Astrocyte (in vitro differentiated cells and primary cell): ENCODE measurements at regions not wholly inside any gene's neighbourhood (a gene's known extent, or its start where the extent isn't known, plus 50 kb on each side); places are given as distances from the start of the nearest gene placed in this dataset.

ENCODE experiments used
- DNase-seq: peaks from one replicate; pipeline ENCODE4 v3.0.0-alpha.2; 2010; ENCODE audit warnings: low read depth
- FAIRE-seq: peaks from 2 replicates; lab custom pipeline; 2011; peaks lifted over from hg19 to GRCh38; lab: Jason Lieb, UNC
- H2AFZ ChIP-seq: 2 replicates; pipeline ENCODE4 v1.6.0; 2012; ENCODE audit warnings: low read depth, low read length, inconsistent platforms
- H3K27ac ChIP-seq: 2 replicates; pipeline ENCODE4 v1.5.1; 2011; ENCODE audit warnings: low read depth, low read length, inconsistent platforms
- H3K27me3 ChIP-seq: 2 replicates; pipeline ENCODE4 v1.6.0; 2011; ENCODE audit warnings: low read length, inconsistent platforms; ENCODE audit not compliant: insufficient read depth
- H3K36me3 ChIP-seq: 2 replicates; pipeline ENCODE4 v1.5.1; 2011; ENCODE audit warnings: low read length, inconsistent platforms; ENCODE audit not compliant: insufficient read depth
- H3K4me1 ChIP-seq: 2 replicates; pipeline ENCODE4 v1.5.1; 2011; ENCODE audit warnings: low read length, inconsistent platforms; ENCODE audit not compliant: insufficient read depth
- H3K4me2 ChIP-seq: 2 replicates; pipeline ENCODE4 v1.6.0; 2012; ENCODE audit warnings: low read length, inconsistent platforms
- H3K4me3 ChIP-seq: 2 replicates; pipeline ENCODE4 v1.5.1; 2011; ENCODE audit warnings: low read depth, mild to moderate bottlenecking, low read length, inconsistent platforms; ENCODE audit not compliant: insufficient read depth
- H3K79me2 ChIP-seq: 2 replicates; pipeline ENCODE4 v1.6.0; 2012; ENCODE audit warnings: mild to moderate bottlenecking, low read length, inconsistent platforms; ENCODE audit not compliant: insufficient read depth
- H3K9ac ChIP-seq: 2 replicates; pipeline ENCODE4 v1.6.0; 2012; ENCODE audit warnings: mild to moderate bottlenecking, low read length, inconsistent platforms
- H3K9me3 ChIP-seq: 2 replicates; pipeline ENCODE4 v1.5.1; 2012; ENCODE audit warnings: low read depth, mild to moderate bottlenecking, low read length, inconsistent platforms; ENCODE audit not compliant: insufficient read depth
- H4K20me1 ChIP-seq: 2 replicates; pipeline ENCODE4 v1.6.0; 2012; ENCODE audit warnings: low read length, inconsistent platforms; ENCODE audit not compliant: insufficient read depth
- H3K27ac Mint-ChIP-seq: one replicate; pipeline ENCODE4 v1.8.0; 2021; ENCODE audit warnings: mild to moderate bottlenecking, mixed read lengths; ENCODE audit not compliant: unreplicated experiment
- H3K27me3 Mint-ChIP-seq: one replicate; pipeline ENCODE4 v1.8.0; 2021; ENCODE audit warnings: low read depth, mixed read lengths; ENCODE audit not compliant: unreplicated experiment
- H3K36me3 Mint-ChIP-seq: one replicate; pipeline ENCODE4 v1.8.0; 2021; ENCODE audit warnings: low read depth, mixed read lengths; ENCODE audit not compliant: unreplicated experiment
- H3K4me1 Mint-ChIP-seq: one replicate; pipeline ENCODE4 v1.8.0; 2021; ENCODE audit warnings: low read depth, mixed read lengths; ENCODE audit not compliant: unreplicated experiment
- H3K4me3 Mint-ChIP-seq: one replicate; pipeline ENCODE4 v1.8.0; 2021; ENCODE audit warnings: mild to moderate bottlenecking, moderate library complexity, mixed read lengths; ENCODE audit not compliant: unreplicated experiment
- H3K9me3 Mint-ChIP-seq: one replicate; pipeline ENCODE4 v1.8.0; 2021; ENCODE audit warnings: mild to moderate bottlenecking, mixed read lengths; ENCODE audit not compliant: unreplicated experiment
- EZH2 ChIP-seq: IDR thresholded peaks from 2 replicates; pipeline ENCODE4 v1.6.1; 2012; ENCODE audit warnings: mild to moderate bottlenecking, low read length, inconsistent platforms; ENCODE audit not compliant: insufficient read depth
- TF ChIP-seq, protein P1 (sequence below): IDR thresholded peaks from 2 replicates; pipeline ENCODE4 v1.5.1; 2011; ENCODE audit warnings: low read depth, mild to moderate bottlenecking, inconsistent platforms, low read length, moderate library complexity; ENCODE audit not compliant: insufficient read depth

DNA sequence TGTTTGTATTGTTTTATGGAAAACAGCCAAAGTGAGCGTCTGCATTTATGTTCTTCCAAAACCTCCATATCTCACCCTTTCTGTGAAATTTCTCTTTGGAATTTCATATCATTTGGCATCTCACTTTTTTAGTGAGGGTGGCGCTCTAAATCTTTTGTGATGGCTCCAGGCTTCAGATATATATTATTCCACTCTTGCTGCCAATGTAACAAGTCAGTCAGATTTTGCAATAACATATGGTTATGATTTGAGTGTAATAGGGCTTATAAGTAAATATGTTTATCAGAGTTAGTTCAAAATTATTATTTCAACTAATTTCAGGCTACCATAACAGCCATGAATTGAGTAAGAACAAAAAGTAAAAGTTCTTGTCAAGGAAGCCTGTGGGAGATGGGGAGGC lies 314.7 kb downstream of the PDGFC start:
- H2AFZ ChIP-seq = no peak overlapping the region

DNA sequence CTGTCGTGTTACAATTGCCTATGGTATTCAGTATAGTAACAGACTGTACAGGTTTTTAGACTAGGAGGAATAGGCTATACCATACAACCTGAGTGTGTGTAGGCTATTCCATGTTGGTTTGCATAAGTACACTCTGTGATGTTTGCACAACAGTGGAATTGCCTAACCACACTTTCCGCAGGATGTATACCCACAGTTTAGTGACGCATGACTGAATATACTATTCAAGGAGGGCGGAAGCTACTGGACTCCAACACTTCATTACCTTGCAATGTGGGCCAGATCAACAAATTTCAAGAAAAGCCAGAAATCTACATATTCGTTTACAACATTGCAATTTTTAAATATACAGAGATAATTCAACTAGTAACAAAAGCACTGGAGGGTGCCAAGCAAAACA lies 317.2 kb downstream of the PDGFC start:
- no peak overlapping the region for H2AFZ ChIP-seq
- no peak overlapping the region for H3K9ac ChIP-seq
- H3K4me1 Mint-ChIP-seq = peaks cover 3% of the 10 kb centered on the region
- no peaks in the 10 kb centered on the region for H3K4me1 ChIP-seq
- H3K27ac Mint-ChIP-seq = no peak overlapping the region
- no peak overlapping the region for H3K4me3 ChIP-seq
- no peak overlapping the region for H3K4me3 Mint-ChIP-seq
- no peaks in the 10 kb centered on the region for H3K79me2 ChIP-seq
- peaks cover 3% of the 10 kb centered on the region for H3K9me3 Mint-ChIP-seq
- DNase-seq (peak; percentile 82), FAIRE-seq (no peak)
- H3K27me3 ChIP-seq = no peaks in the 10 kb centered on the region
- H3K36me3 Mint-ChIP-seq = no peaks in the 10 kb centered on the region
- no peaks in the 10 kb centered on the region for H4K20me1 ChIP-seq
- TF ChIP-seq, protein P1, sequence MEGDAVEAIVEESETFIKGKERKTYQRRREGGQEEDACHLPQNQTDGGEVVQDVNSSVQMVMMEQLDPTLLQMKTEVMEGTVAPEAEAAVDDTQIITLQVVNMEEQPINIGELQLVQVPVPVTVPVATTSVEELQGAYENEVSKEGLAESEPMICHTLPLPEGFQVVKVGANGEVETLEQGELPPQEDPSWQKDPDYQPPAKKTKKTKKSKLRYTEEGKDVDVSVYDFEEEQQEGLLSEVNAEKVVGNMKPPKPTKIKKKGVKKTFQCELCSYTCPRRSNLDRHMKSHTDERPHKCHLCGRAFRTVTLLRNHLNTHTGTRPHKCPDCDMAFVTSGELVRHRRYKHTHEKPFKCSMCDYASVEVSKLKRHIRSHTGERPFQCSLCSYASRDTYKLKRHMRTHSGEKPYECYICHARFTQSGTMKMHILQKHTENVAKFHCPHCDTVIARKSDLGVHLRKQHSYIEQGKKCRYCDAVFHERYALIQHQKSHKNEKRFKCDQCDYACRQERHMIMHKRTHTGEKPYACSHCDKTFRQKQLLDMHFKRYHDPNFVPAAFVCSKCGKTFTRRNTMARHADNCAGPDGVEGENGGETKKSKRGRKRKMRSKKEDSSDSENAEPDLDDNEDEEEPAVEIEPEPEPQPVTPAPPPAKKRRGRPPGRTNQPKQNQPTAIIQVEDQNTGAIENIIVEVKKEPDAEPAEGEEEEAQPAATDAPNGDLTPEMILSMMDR = no peak
- TF ChIP-seq EZH2 = no peak
- H3K27me3 Mint-ChIP-seq = no peaks in the 10 kb centered on the region
- H3K9me3 ChIP-seq = no peaks in the 10 kb centered on the region
- no peak overlapping the region for H3K27ac ChIP-seq
- H3K4me2 ChIP-seq = no peak overlapping the region
- no peaks in the 10 kb centered on the region for H3K36me3 ChIP-seq

More for the DNA sequence above, 314.7 kb downstream of the PDGFC start:
- Histone ChIP-seq H3K9me3 (no peaks in the 10 kb centered on the region), H3K79me2 (no peaks in the 10 kb centered on the region), H3K36me3 (no peaks in the 10 kb centered on the region), H3K27ac (no peak overlapping the region), H3K4me3 (no peak overlapping the region), H3K4me2 (no peak overlapping the region), H4K20me1 (no peaks in the 10 kb centered on the region), H3K4me1 (no peaks in the 10 kb centered on the region), H3K9ac (no peak overlapping the region), H3K27me3 (no peaks in the 10 kb centered on the region)
- FAIRE-seq (no peak), DNase-seq (no peak)
- Mint-ChIP-seq H3K9me3 (no peaks in the 10 kb centered on the region), H3K27ac (no peak overlapping the region), H3K4me3 (no peak overlapping the region), H3K27me3 (no peaks in the 10 kb centered on the region), H3K36me3 (no peaks in the 10 kb centered on the region), H3K4me1 (peaks cover 3% of the 10 kb centered on the region)
- TF ChIP-seq EZH2 = no peak
- TF ChIP-seq, protein P1 = no peak

DNA sequence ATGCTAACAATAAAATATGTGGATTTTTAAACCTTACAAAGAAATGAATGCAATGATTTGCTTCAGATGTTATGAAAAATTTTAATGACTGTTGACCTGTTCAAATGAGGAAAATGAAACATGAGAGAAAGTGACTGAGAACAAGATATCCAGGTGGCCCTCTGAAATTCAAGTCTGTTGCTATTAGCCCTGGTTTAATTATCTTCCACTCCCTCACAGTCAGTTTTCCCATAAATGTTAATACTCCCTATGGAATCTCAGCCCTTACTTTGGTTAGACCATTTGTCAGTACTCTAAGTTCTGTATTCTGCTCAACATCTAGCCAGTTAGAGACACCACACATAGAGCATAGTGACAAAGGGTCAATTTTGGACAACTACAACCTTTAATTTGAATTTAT lies 327.8 kb downstream of the PDGFC start:
- Histone ChIP-seq H3K4me3 (no peak overlapping the region), H2AFZ (no peak overlapping the region), H3K27me3 (no peaks in the 10 kb centered on the region), H3K9ac (no peak overlapping the region), H3K9me3 (no peaks in the 10 kb centered on the region), H3K79me2 (no peaks in the 10 kb centered on the region), H3K4me2 (no peak overlapping the region), H4K20me1 (no peaks in the 10 kb centered on the region), H3K27ac (no peak overlapping the region), H3K4me1 (peaks cover 6% of the 10 kb centered on the region), H3K36me3 (no peaks in the 10 kb centered on the region)
- Mint-ChIP-seq H3K9me3 (no peaks in the 10 kb centered on the region), H3K36me3 (no peaks in the 10 kb centered on the region), H3K4me1 (peaks cover 16% of the 10 kb centered on the region), H3K4me3 (no peak overlapping the region), H3K27me3 (no peaks in the 10 kb centered on the region), H3K27ac (no peak overlapping the region)
- TF ChIP-seq EZH2 = no peak
- TF ChIP-seq, protein P1 = no peak
- DNase-seq (no peak), FAIRE-seq (no peak)
